SK-N-SH (cell line): ENCODE measurements at regions not wholly inside any gene's neighbourhood (a gene's known extent, or its start where the extent isn't known, plus 50 kb on each side); places are given as distances from the start of the nearest gene placed in this dataset.

Experiments
- CTCF ChIA-PET: fragments of 300-600, 350-600 bp; formaldehyde crosslinking; extraction: SDS; loops from one replicate; lab custom pipeline; 2021; lab: Yijun Ruan, JAX
- POLR2A ChIA-PET: fragments of 350-600 bp; sonication (Branson Sonifier 250); formaldehyde crosslinking; extraction: SDS; loops from one replicate; lab custom pipeline; 2020; ENCODE audit warnings: antibody characterized with exemption, inconsistent platforms; lab: Yijun Ruan, JAX
- DNase-seq: peaks from one replicate; pipeline ENCODE4 v3.0.0; 2012
- H2AFZ ChIP-seq: fragments of 200-600 bp; sonication (generic); 2 replicates; pipeline ENCODE4 v1.8.1; 2016; ENCODE audit warnings: antibody characterized with exemption, mild to moderate bottlenecking, low read depth
- H3F3A ChIP-seq: fragments of 200-600 bp; sonication (generic); replicated peaks from 2 replicates; pipeline ENCODE3; 2016; ENCODE audit warnings: antibody characterized with exemption, mild to moderate bottlenecking; ENCODE audit not compliant: insufficient read depth
- H3K27ac ChIP-seq, 2 experiments: fragments of 200-500 bp in 1 of 2; fragments of 200-600 bp in 1 of 2; sonication (Bioruptor generic) in 1 of 2; sonication (generic), shearing (Covaris generic) in 1 of 2; 2 replicates each; pipeline versions ENCODE4 v1.5.1 to v1.6.1; 2014 to 2016; ENCODE audit warnings: low read depth in 2 of 2, inconsistent platforms in 1 of 2, low read length in 1 of 2, mild to moderate bottlenecking in 1 of 2, mixed read lengths in 1 of 2
- H3K27me3 ChIP-seq: fragments of 200-600 bp; sonication (generic), shearing (Covaris generic); 2 replicates; pipeline ENCODE4 v1.6.1; 2016; ENCODE audit warnings: mixed run types; ENCODE audit not compliant: insufficient read depth
- H3K36me3 ChIP-seq, 2 experiments: fragments of 200-500 bp in 1 of 2; fragments of 200-600 bp in 1 of 2; sonication (Bioruptor generic) in 1 of 2; sonication (generic) in 1 of 2; replicated peaks in 1 of 2; 2 replicates each; pipeline versions ENCODE3 to v1.5.1; 2014 to 2016; ENCODE audit warnings: low read length in 1 of 2, mild to moderate bottlenecking in 1 of 2; ENCODE audit not compliant: insufficient read depth in 2 of 2, control insufficient read depth in 1 of 2
- H3K4me1 ChIP-seq, 2 experiments: fragments of 200-500 bp in 1 of 2; fragments of 200-600 bp in 1 of 2; sonication (Bioruptor generic) in 1 of 2; sonication (generic), shearing (Covaris generic) in 1 of 2; 2 replicates each; pipeline versions ENCODE4 v1.5.1 to v1.6.1; 2014 to 2016; ENCODE audit warnings: low read depth in 1 of 2, low read length in 1 of 2, mixed run types in 1 of 2; ENCODE audit not compliant: insufficient read depth in 2 of 2, control insufficient read depth in 1 of 2
- H3K4me2 ChIP-seq: fragments of 200-600 bp; sonication (generic), shearing (Covaris generic); 2 replicates; pipeline ENCODE4 v1.6.1; 2017; ENCODE audit warnings: mixed run types
- H3K4me3 ChIP-seq, 2 experiments: fragments of 200-500 bp in 1 of 2; fragments of 200-600 bp in 1 of 2; sonication (Bioruptor generic) in 1 of 2; sonication (generic), shearing (Covaris generic) in 1 of 2; 2 replicates each; pipeline versions ENCODE4 v1.5.1 to v1.8.1; 2014 to 2016; ENCODE audit warnings: low read depth in 2 of 2, inconsistent platforms in 1 of 2, low read length in 1 of 2, mild to moderate bottlenecking in 1 of 2, mixed read lengths in 1 of 2, moderate library complexity in 1 of 2
- H3K79me2 ChIP-seq: fragments of 200-600 bp; sonication (generic); 2 replicates; pipeline ENCODE4 v1.8.1; 2017; ENCODE audit warnings: mild to moderate bottlenecking; ENCODE audit not compliant: insufficient read depth
- H3K9ac ChIP-seq: fragments of 200-600 bp; sonication (generic); 2 replicates; pipeline ENCODE4 v1.6.1; 2017; ENCODE audit warnings: mixed run types
- H3K9me2 ChIP-seq: fragments of 200-600 bp; sonication (generic); 2 replicates; pipeline ENCODE4 v1.6.1; 2017; ENCODE audit warnings: mixed run types
- H3K9me3 ChIP-seq: fragments of 200-600 bp; sonication (generic); 2 replicates; pipeline ENCODE4 v1.6.1; 2017; ENCODE audit warnings: mixed run types, mild to moderate bottlenecking, moderate library complexity
- H4K20me1 ChIP-seq: fragments of 200-600 bp; sonication (generic); 2 replicates; pipeline ENCODE4 v1.6.1; 2017; ENCODE audit warnings: mild to moderate bottlenecking, mixed run types; ENCODE audit not compliant: insufficient read depth
- CHD2 ChIP-seq: fragments of 150-350 bp; IDR thresholded peaks from 2 replicates; pipeline ENCODE4 v1.6.1; 2018; ENCODE audit warnings: low read length; ENCODE audit not compliant: partially characterized antibody
- FOSL2 ChIP-seq: IDR thresholded peaks from 2 replicates; pipeline ENCODE4 v1.4.0; 2012; ENCODE audit warnings: low read depth, mild to moderate bottlenecking, moderate library complexity, borderline replicate concordance
- FOXM1 ChIP-seq: IDR thresholded peaks from 2 replicates; pipeline ENCODE4 v1.4.0; 2012; ENCODE audit warnings: low read depth, mild to moderate bottlenecking
- IRF3 ChIP-seq: fragments of 150-350 bp; IDR thresholded peaks from 2 replicates; pipeline ENCODE4 v1.6.1; 2016; ENCODE audit warnings: mild to moderate bottlenecking, low read depth, low read length
- JUND ChIP-seq: IDR thresholded peaks from 2 replicates; pipeline ENCODE4 v1.4.0; 2012
- MAX ChIP-seq: IDR thresholded peaks from 2 replicates; pipeline ENCODE4 v1.4.0; 2012; ENCODE audit warnings: low read depth
- MEF2A ChIP-seq: IDR thresholded peaks from 2 replicates; pipeline ENCODE4 v1.4.0; 2012; ENCODE audit warnings: low read depth, borderline replicate concordance
- MXI1 ChIP-seq: IDR thresholded peaks from 2 replicates; pipeline ENCODE4 v1.6.1; 2012; ENCODE audit warnings: mild to moderate bottlenecking, low read depth, low read length, improper control_type of control experiment
- NRF1 ChIP-seq: IDR thresholded peaks from 2 replicates; pipeline ENCODE4 v1.6.1; 2012; ENCODE audit warnings: low read depth, mild to moderate bottlenecking, low read length
- POLR2AphosphoS5 ChIP-seq: IDR thresholded peaks from 2 replicates; pipeline ENCODE4 v1.6.1; 2012; ENCODE audit warnings: low read depth, low read length
- REST ChIP-seq: IDR thresholded peaks from 2 replicates; pipeline ENCODE4 v1.6.1; 2012; ENCODE audit warnings: mild to moderate bottlenecking, low read depth, low read length, moderate library complexity
- RXRA ChIP-seq: IDR thresholded peaks from 2 replicates; pipeline ENCODE4 v1.4.0; 2012; ENCODE audit warnings: low read depth, mild to moderate bottlenecking, borderline replicate concordance
- SIN3A ChIP-seq: IDR thresholded peaks from 2 replicates; pipeline ENCODE4 v1.6.1; 2012; ENCODE audit warnings: low read depth, mild to moderate bottlenecking, low read length, moderate library complexity, borderline replicate concordance
- USF1 ChIP-seq: IDR thresholded peaks from 2 replicates; pipeline ENCODE4 v1.4.0; 2012; ENCODE audit warnings: low read depth, borderline replicate concordance
- USF2 ChIP-seq: fragments of 150-350 bp; IDR thresholded peaks from 2 replicates; pipeline ENCODE4 v1.6.1; 2017; ENCODE audit warnings: antibody characterized with exemption, low read length, low read depth, borderline replicate concordance
- WGBS: methylation state at CpG from one replicate; pipeline ENCODE4 v1.1.6; 2017; ENCODE audit warnings: low lambda C conversion rate; 5-methylcytosine and 5-hydroxymethylcytosine counted together

- TF ChIP-seq REST, result no peak
These were observed 205.9 kb upstream of the EDIL3 start (continued) for GRCh38 chr5:84590629-84591028.

GRCh38 chr5:84589926-84590325, 205.2 kb upstream of the EDIL3 start:
- H3K9ac ChIP-seq, result no peak overlapping the region
- 9% methylated on average over 1 of the region's 1 CpG for WGBS

GRCh38 chr5:84585218-84585617, 200.5 kb upstream of the EDIL3 start:
- H3K36me3 ChIP-seq, result no peaks in the 10 kb centered on the region
- no peaks in the 10 kb centered on the region for H3K9me3 ChIP-seq
- DNase-seq, result no peak
- H3F3A ChIP-seq, result no peaks in the 10 kb centered on the region
- H3K9me2 ChIP-seq, result no peaks in the 10 kb centered on the region
- H3K4me1 ChIP-seq, result no peaks in the 10 kb centered on the region
- TF ChIP-seq MEF2A (no peak), FOSL2 (no peak), MXI1 (no peak), MAX (no peak), IRF3 (no peak), NRF1 (no peak), POLR2AphosphoS5 (no peak), RXRA (no peak), FOXM1 (no peak), JUND (no peak), USF2 (no peak), SIN3A (no peak), USF1 (no peak), CHD2 (no peak)
- TF ChIP-seq, all 33 proteins: peak for 0
- WGBS, result 0% methylated on average over 2 of the region's 5 CpGs
- no peaks in the 10 kb centered on the region for H4K20me1 ChIP-seq
- H3K9ac ChIP-seq, result no peak overlapping the region
- no peaks in the 10 kb centered on the region for H3K79me2 ChIP-seq
- no peaks in the 10 kb centered on the region for H3K27me3 ChIP-seq
- no peak overlapping the region for H3K4me2 ChIP-seq
- H3K27ac ChIP-seq, result no peak overlapping the region
- ChIA-PET POLR2A (no interaction called here), CTCF (no interaction called here)
- H3K4me3 ChIP-seq, result no peak overlapping the region
- no peak overlapping the region for H2AFZ ChIP-seq

More at GRCh38 chr5:84589926-84590325, 205.2 kb upstream of the EDIL3 start:
- Histone ChIP-seq H3K79me2 (no peaks in the 10 kb centered on the region), H3K9me3 (no peaks in the 10 kb centered on the region), H3K36me3 (no peaks in the 10 kb centered on the region), H2AFZ (no peak overlapping the region), H4K20me1 (no peaks in the 10 kb centered on the region), H3K9me2 (no peaks in the 10 kb centered on the region), H3K27me3 (no peaks in the 10 kb centered on the region; the same call in 1 of the 2 replicates), H3K4me3 (no peak overlapping the region), H3K4me2 (no peak overlapping the region), H3K4me1 (no peaks in the 10 kb centered on the region), H3K27ac (no peak overlapping the region), H3F3A (no peaks in the 10 kb centered on the region)
- CTCF ChIA-PET, result no interaction called here
- DNase-seq, result no peak
- TF ChIP-seq CHD2, result no peak
- POLR2A ChIA-PET, result no interaction called here
